ENCODE measurements at regions not wholly inside any gene's neighbourhood (a gene's known extent, or its start where the extent isn't known, plus 50 kb on each side); places are given as distances from the start of the nearest gene placed in this dataset.
A peak's percentile ranks its signal among the peaks of the same experiment; 100 is the strongest.

GRCh38 chr16:85369060-85369459, 244.1 kb upstream of the GSE1 start:
- no peak overlapping the region for H3K4me3 Mint-ChIP-seq (ENCODE audit: unreplicated experiment)
- H3K27ac Mint-ChIP-seq (ENCODE audit: unreplicated experiment): peak overlapping the region; percentile 36
- DNase-seq (ENCODE audit: low spot score): no peak
- no peaks in the 10 kb centered on the region for H3K36me3 Mint-ChIP-seq (ENCODE audit: low read depth)
- TF ChIP-seq CTCF (IDR thresholded peaks at IDR 0.05): no peak
- peaks cover 40% of the 10 kb centered on the region for H3K4me1 Mint-ChIP-seq (ENCODE audit: low read depth)
- H3K9me3 Mint-ChIP-seq (ENCODE audit: low read depth): peaks cover 2% of the 10 kb centered on the region
- peaks cover 2% of the 10 kb centered on the region for H3K27me3 Mint-ChIP-seq (ENCODE audit: low read depth)

- Mint-ChIP-seq H3K9me3 (ENCODE audit: low read depth) (no peaks in the 10 kb centered on the region), H3K4me3 (ENCODE audit: unreplicated experiment) (no peak overlapping the region), H3K27me3 (ENCODE audit: low read depth) (peaks cover 2% of the 10 kb centered on the region), H3K36me3 (ENCODE audit: low read depth) (no peaks in the 10 kb centered on the region), H3K4me1 (ENCODE audit: low read depth) (peaks cover 31% of the 10 kb centered on the region), H3K27ac (ENCODE audit: unreplicated experiment) (no peak overlapping the region)
- peak; percentile 88 for TF ChIP-seq CTCF (IDR thresholded peaks at IDR 0.05)
- DNase-seq (ENCODE audit: low spot score): no peak
Observed at GRCh38 chr16:85369741-85370528, 243.2 kb upstream of the GSE1 start.

GRCh38 chr16:85370543-85370880, 242.6 kb upstream of the GSE1 start:
- peaks cover 25% of the 10 kb centered on the region for H3K4me1 Mint-ChIP-seq (ENCODE audit: low read depth)
- no peaks in the 10 kb centered on the region for H3K36me3 Mint-ChIP-seq (ENCODE audit: low read depth)
- H3K9me3 Mint-ChIP-seq (ENCODE audit: low read depth): no peaks in the 10 kb centered on the region
- no peak for TF ChIP-seq CTCF (IDR thresholded peaks at IDR 0.05)
- H3K27me3 Mint-ChIP-seq (ENCODE audit: low read depth): peaks cover 2% of the 10 kb centered on the region
- H3K4me3 Mint-ChIP-seq (ENCODE audit: unreplicated experiment): no peak overlapping the region
- DNase-seq (ENCODE audit: low spot score): no peak
- H3K27ac Mint-ChIP-seq (ENCODE audit: unreplicated experiment): no peak overlapping the region

GRCh38 chr16:85370881-85371651, 242.1 kb upstream of the GSE1 start:
- Mint-ChIP-seq H3K9me3 (ENCODE audit: low read depth) (no peaks in the 10 kb centered on the region), H3K36me3 (ENCODE audit: low read depth) (no peaks in the 10 kb centered on the region), H3K27me3 (ENCODE audit: low read depth) (peaks cover 2% of the 10 kb centered on the region), H3K4me3 (ENCODE audit: unreplicated experiment) (no peak overlapping the region), H3K27ac (ENCODE audit: unreplicated experiment) (no peak overlapping the region), H3K4me1 (ENCODE audit: low read depth) (peaks cover 25% of the 10 kb centered on the region)
- no peak for DNase-seq (ENCODE audit: low spot score)
- TF ChIP-seq CTCF (IDR thresholded peaks at IDR 0.05): no peak

GRCh38 chr16:85371948-85372347, 241.2 kb upstream of the GSE1 start:
- no peak for TF ChIP-seq CTCF (IDR thresholded peaks at IDR 0.05)
- H3K27me3 Mint-ChIP-seq (ENCODE audit: low read depth): no peaks in the 10 kb centered on the region
- H3K36me3 Mint-ChIP-seq (ENCODE audit: low read depth): no peaks in the 10 kb centered on the region
- no peak overlapping the region for H3K4me3 Mint-ChIP-seq (ENCODE audit: unreplicated experiment)
- H3K4me1 Mint-ChIP-seq (ENCODE audit: low read depth): peaks cover 18% of the 10 kb centered on the region
- no peak for DNase-seq (ENCODE audit: low spot score)
- no peaks in the 10 kb centered on the region for H3K9me3 Mint-ChIP-seq (ENCODE audit: low read depth)
- H3K27ac Mint-ChIP-seq (ENCODE audit: unreplicated experiment): no peak overlapping the region

Data from chondrocyte (in vitro differentiated cells).